K562 (cell line): ENCODE measurements at regions not wholly inside any gene's neighbourhood (a gene's known extent, or its start where the extent isn't known, plus 50 kb on each side); places are given as distances from the start of the nearest gene placed in this dataset.

ENCODE experiments used
- EP300 ChIP-seq: IDR thresholded peaks from 2 replicates; pipeline ENCODE4 v1.6.1; 2012; ENCODE audit warnings: low read length, improper control_type of control experiment
- ZNF121 ChIP-seq: sonication (generic); formaldehyde crosslinking; conservative IDR thresholded peaks from 2 replicates; pipeline ENCODE4 v1.8.0; 2022; ENCODE audit warnings: missing genetic modification reagents

DNA sequence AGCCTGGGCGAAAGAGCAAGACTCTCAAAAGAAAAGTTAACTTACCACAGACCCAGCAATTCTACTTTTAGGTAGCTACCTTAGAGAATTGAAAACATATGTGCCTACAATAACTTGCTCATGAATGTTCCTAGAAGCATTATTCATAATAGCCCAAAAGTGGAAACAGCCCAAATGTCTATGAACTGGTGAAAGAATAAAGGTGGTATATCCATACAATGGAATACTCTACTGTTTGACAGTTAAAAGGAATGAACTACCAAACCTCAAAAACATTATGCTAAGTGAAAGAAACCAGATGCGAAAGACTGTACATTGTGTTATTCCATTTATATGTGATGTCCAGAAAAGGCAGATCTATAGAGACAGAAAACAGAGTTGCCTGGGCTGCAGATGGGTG is 131.4 kb downstream of the UCHL1 start:
- no peak for TF ChIP-seq ZNF121 (CRISPR knock-in tag)
- no peak for TF ChIP-seq EP300
